ENCODE measurements at regions not wholly inside any gene's neighbourhood (a gene's known extent, or its start where the extent isn't known, plus 50 kb on each side); places are given as distances from the start of the nearest gene placed in this dataset.

DNA sequence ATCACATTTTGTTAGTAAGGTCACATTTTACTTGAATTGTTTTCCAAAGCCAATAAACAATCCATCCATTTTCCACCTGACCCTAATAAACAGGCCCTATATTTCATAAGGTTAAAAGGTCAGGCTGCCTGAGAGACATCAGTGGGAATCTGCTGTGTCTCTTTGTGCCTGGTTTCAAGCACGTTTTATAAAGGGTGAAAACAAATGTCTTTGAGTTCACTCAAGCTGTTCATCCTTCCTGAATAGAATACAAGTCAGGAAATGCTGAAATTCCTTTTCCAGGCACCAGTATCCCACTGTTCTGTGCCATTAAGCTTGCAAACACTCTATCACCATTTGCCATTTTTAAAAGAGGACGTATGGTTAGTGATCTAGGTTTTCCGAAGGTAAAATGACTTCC, 67.5 kb upstream of the SPATA13 start:
- no peaks in the 10 kb centered on the region for H3K27me3 ChIP-seq (ENCODE audit: control insufficient read depth, extremely low read depth, insufficient read depth, low read length)
- no peaks in the 10 kb centered on the region for H3K4me1 ChIP-seq (ENCODE audit: control insufficient read depth, extremely low read depth, insufficient read depth, low read length)
- no peak overlapping the region for H3K4me2 ChIP-seq (ENCODE audit: control insufficient read depth, extremely low read depth, insufficient read depth, low read depth, low read length)
- FAIRE-seq (no peak), DNase-seq (ENCODE audit: low read depth, low spot score) (no peak)
- no peaks in the 10 kb centered on the region for H3K9me3 ChIP-seq (ENCODE audit: control insufficient read depth, low read depth, low read length)
- H3K36me3 ChIP-seq (ENCODE audit: control insufficient read depth in 2 of 2, extremely low read depth in 1 of 2, insufficient read depth in 2 of 2, low read length in 2 of 2), result no peaks in the 10 kb centered on the region
- H4K20me1 ChIP-seq (ENCODE audit: control insufficient read depth, extremely low read depth, insufficient read depth, low read length), result no peaks in the 10 kb centered on the region
- dilution Hi-C loops (cut with MboI; ENCODE audit: extremely low pct_ligation_motif_present, low sequenced_read_pairs), result no loop called here
- no peaks in the 10 kb centered on the region for H3K79me2 ChIP-seq (ENCODE audit: control insufficient read depth, insufficient read depth, low read length)
- no peaks in the 10 kb centered on the region for H3K9me1 ChIP-seq (ENCODE audit: control insufficient read depth, extremely low read depth, insufficient read depth, low read length)
- H3K9ac ChIP-seq (ENCODE audit: control insufficient read depth, extremely low read depth, insufficient read depth, low read length), result no peak overlapping the region
- no peak overlapping the region for H2AFZ ChIP-seq (ENCODE audit: control insufficient read depth, low read length)
- H3K27ac ChIP-seq (ENCODE audit: control insufficient read depth, insufficient read depth, low read length), result no peak overlapping the region
- TF ChIP-seq, protein P1, sequence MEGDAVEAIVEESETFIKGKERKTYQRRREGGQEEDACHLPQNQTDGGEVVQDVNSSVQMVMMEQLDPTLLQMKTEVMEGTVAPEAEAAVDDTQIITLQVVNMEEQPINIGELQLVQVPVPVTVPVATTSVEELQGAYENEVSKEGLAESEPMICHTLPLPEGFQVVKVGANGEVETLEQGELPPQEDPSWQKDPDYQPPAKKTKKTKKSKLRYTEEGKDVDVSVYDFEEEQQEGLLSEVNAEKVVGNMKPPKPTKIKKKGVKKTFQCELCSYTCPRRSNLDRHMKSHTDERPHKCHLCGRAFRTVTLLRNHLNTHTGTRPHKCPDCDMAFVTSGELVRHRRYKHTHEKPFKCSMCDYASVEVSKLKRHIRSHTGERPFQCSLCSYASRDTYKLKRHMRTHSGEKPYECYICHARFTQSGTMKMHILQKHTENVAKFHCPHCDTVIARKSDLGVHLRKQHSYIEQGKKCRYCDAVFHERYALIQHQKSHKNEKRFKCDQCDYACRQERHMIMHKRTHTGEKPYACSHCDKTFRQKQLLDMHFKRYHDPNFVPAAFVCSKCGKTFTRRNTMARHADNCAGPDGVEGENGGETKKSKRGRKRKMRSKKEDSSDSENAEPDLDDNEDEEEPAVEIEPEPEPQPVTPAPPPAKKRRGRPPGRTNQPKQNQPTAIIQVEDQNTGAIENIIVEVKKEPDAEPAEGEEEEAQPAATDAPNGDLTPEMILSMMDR (optimal IDR thresholded peaks at IDR 0.05 in 1 of 3, IDR thresholded peaks at IDR 0.05 in 1 of 3, conservative IDR thresholded peaks at IDR 0.05 in 1 of 3; ENCODE audit: extremely low read depth in 1 of 3, insufficient read depth in 2 of 3, low read length in 3 of 3), result no peak
- no peak for TF ChIP-seq EZH2 (IDR thresholded peaks at IDR 0.05; ENCODE audit: low read length)
- H3K4me3 ChIP-seq (ENCODE audit: control insufficient read depth in 2 of 3, extremely low read depth in 1 of 3, insufficient read depth in 2 of 3, low read depth in 1 of 3, low read length in 3 of 3), result no peak overlapping the region

DNA sequence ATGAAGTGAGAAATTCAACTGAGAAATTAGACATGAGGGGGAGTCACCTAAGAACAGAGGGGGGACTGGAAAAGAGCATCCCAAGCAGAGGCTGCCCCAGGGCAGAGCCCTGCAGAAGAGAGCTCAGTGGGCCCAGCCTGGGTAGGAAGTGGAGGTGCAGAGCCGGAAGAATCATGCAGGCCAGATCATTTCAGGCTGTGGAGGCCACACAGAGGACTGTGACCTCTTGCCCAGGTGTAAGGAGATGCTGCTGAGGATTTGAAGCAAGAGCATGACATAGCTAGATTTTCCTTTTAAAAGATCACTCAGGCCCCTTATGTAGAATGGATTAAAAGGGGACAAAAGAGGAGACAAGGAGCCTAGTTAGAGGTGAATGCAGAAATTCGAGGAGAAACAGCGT, 63.9 kb upstream of the SPATA13 start:
- DNase-seq (ENCODE audit: low read depth, low spot score) (no peak), FAIRE-seq (no peak)
- Histone ChIP-seq H3K27me3 (ENCODE audit: control insufficient read depth, extremely low read depth, insufficient read depth, low read length) (no peaks in the 10 kb centered on the region), H3K4me1 (ENCODE audit: control insufficient read depth, extremely low read depth, insufficient read depth, low read length) (no peaks in the 10 kb centered on the region), H3K9ac (ENCODE audit: control insufficient read depth, extremely low read depth, insufficient read depth, low read length) (no peak overlapping the region), H3K79me2 (ENCODE audit: control insufficient read depth, insufficient read depth, low read length) (no peaks in the 10 kb centered on the region), H2AFZ (ENCODE audit: control insufficient read depth, low read length) (no peak overlapping the region), H3K9me1 (ENCODE audit: control insufficient read depth, extremely low read depth, insufficient read depth, low read length) (no peaks in the 10 kb centered on the region), H3K36me3 (ENCODE audit: control insufficient read depth in 2 of 2, extremely low read depth in 1 of 2, insufficient read depth in 2 of 2, low read length in 2 of 2) (no peaks in the 10 kb centered on the region), H3K27ac (ENCODE audit: control insufficient read depth, insufficient read depth, low read length) (no peak overlapping the region), H3K4me2 (ENCODE audit: control insufficient read depth, extremely low read depth, insufficient read depth, low read depth, low read length) (no peak overlapping the region), H4K20me1 (ENCODE audit: control insufficient read depth, extremely low read depth, insufficient read depth, low read length) (no peaks in the 10 kb centered on the region), H3K4me3 (ENCODE audit: control insufficient read depth in 2 of 3, extremely low read depth in 1 of 3, insufficient read depth in 2 of 3, low read depth in 1 of 3, low read length in 3 of 3) (no peak overlapping the region), H3K9me3 (ENCODE audit: control insufficient read depth, low read depth, low read length) (no peaks in the 10 kb centered on the region)
- dilution Hi-C loops (cut with MboI; ENCODE audit: extremely low pct_ligation_motif_present, low sequenced_read_pairs), result no loop called here
- TF ChIP-seq, protein P1 (optimal IDR thresholded peaks at IDR 0.05 in 1 of 3, IDR thresholded peaks at IDR 0.05 in 1 of 3, conservative IDR thresholded peaks at IDR 0.05 in 1 of 3; ENCODE audit: extremely low read depth in 1 of 3, insufficient read depth in 2 of 3, low read length in 3 of 3), result no peak
- no peak for TF ChIP-seq EZH2 (IDR thresholded peaks at IDR 0.05; ENCODE audit: low read length)
